H1 (cell line): ENCODE measurements at regions not wholly inside any gene's neighbourhood (a gene's known extent, or its start where the extent isn't known, plus 50 kb on each side); places are given as distances from the start of the nearest gene placed in this dataset.

Source experiments
- CTCF ChIA-PET: fragments of 300-600 bp; sonication (Branson Sonifier 250); formaldehyde crosslinking; loops from one replicate; lab custom pipeline; 2021; ENCODE audit not compliant: partially characterized antibody; lab: Charles Lee
- POLR2A ChIA-PET: fragments of 300-600 bp; sonication (Branson Sonifier 250); formaldehyde crosslinking; loops from one replicate; lab custom pipeline; 2021; ENCODE audit warnings: inconsistent platforms; ENCODE audit not compliant: partially characterized antibody; lab: Charles Lee
- DNase-seq, 2 experiments: peaks; one replicate each; pipeline versions ENCODE4 v3.0.0 to v3.0.0-alpha.2; 2010 to 2022; ENCODE audit warnings: low spot score in 2 of 2, low read depth in 1 of 2, mixed read lengths in 1 of 2
- FAIRE-seq: peaks from 2 replicates; lab custom pipeline; 2011; peaks lifted over from hg19 to GRCh38; lab: Jason Lieb, UNC
- H2AFZ ChIP-seq: 2 replicates; pipeline ENCODE4 v1.8.1; 2012; ENCODE audit warnings: low read length, inconsistent platforms
- H2AK5ac ChIP-seq: 2 replicates; pipeline ENCODE4 v1.6.1; 2013; ENCODE audit warnings: low read depth, low read length
- H2BK120ac ChIP-seq: replicated peaks from 2 replicates; pipeline ENCODE3; 2013; ENCODE audit warnings: low read depth, low read length, inconsistent platforms
- H2BK12ac ChIP-seq: 2 replicates; pipeline ENCODE4 v1.6.1; 2013; ENCODE audit warnings: low read depth, low read length
- H2BK15ac ChIP-seq: 2 replicates; pipeline ENCODE4 v1.6.1; 2013; ENCODE audit warnings: low read length
- H2BK20ac ChIP-seq: 2 replicates; pipeline ENCODE4 v1.6.1; 2013; ENCODE audit warnings: low read length
- H2BK5ac ChIP-seq: 2 replicates; pipeline ENCODE4 v1.6.1; 2013; ENCODE audit warnings: low read depth, low read length
- H3K14ac ChIP-seq: 2 replicates; pipeline ENCODE4 v1.6.1; 2013; ENCODE audit warnings: inconsistent platforms; ENCODE audit not compliant: insufficient read length
- H3K18ac ChIP-seq: 2 replicates; pipeline ENCODE4 v1.6.1; 2013; ENCODE audit warnings: low read length; ENCODE audit errors: extremely low read depth
- H3K23ac ChIP-seq: 2 replicates; pipeline ENCODE4 v1.6.1; 2013; ENCODE audit warnings: inconsistent platforms; ENCODE audit not compliant: insufficient read length
- H3K23me2 ChIP-seq: 2 replicates; pipeline ENCODE4 v1.6.1; 2013; ENCODE audit warnings: low read depth, low read length
- H3K27ac ChIP-seq: 2 replicates; pipeline ENCODE4 v1.6.1; 2011; ENCODE audit warnings: low read depth, low read length, inconsistent platforms
- H3K27me3 ChIP-seq, 4 experiments: replicated peaks in 1 of 4; 1 replicate in 1 of 4; 2 replicates in 3 of 4; pipeline versions ENCODE4 v1.6.1 to v1.8.1; 2011 to 2013; ENCODE audit warnings: low read length in 3 of 4, mild to moderate bottlenecking in 3 of 4, inconsistent platforms in 2 of 4, mixed read lengths in 2 of 4, moderate library complexity in 1 of 4; ENCODE audit not compliant: control insufficient read depth in 3 of 4, insufficient read depth in 3 of 4; ENCODE audit errors: extremely low read depth in 1 of 4
- H3K36me3 ChIP-seq, 4 experiments: 2 replicates each; pipeline versions ENCODE4 v1.6.1 to v1.8.1; 2011 to 2013; ENCODE audit warnings: mild to moderate bottlenecking in 4 of 4, low read length in 3 of 4, moderate library complexity in 2 of 4, control low read depth in 1 of 4, inconsistent platforms in 1 of 4; ENCODE audit not compliant: insufficient read depth in 4 of 4, control insufficient read depth in 2 of 4
- H3K4ac ChIP-seq: replicated peaks from 2 replicates; pipeline ENCODE3; 2013; ENCODE audit warnings: low read length, low read depth, mixed read lengths, inconsistent platforms; ENCODE audit not compliant: insufficient read length
- H3K4me1 ChIP-seq, 4 experiments: replicated peaks in 1 of 4; 1 replicate in 1 of 4; 2 replicates in 3 of 4; pipeline versions ENCODE4 v1.6.1 to v1.8.1; 2011 to 2013; ENCODE audit warnings: low read length in 3 of 4, inconsistent platforms in 2 of 4, mixed read lengths in 1 of 4; ENCODE audit not compliant: insufficient read depth in 4 of 4, control insufficient read depth in 3 of 4
- H3K4me2 ChIP-seq, 2 experiments: 2 replicates each; pipeline versions ENCODE4 v1.6.1 to v1.8.1; 2011 to 2013; ENCODE audit warnings: low read depth in 2 of 2, low read length in 2 of 2, control low read depth in 1 of 2, inconsistent platforms in 1 of 2, mild to moderate bottlenecking in 1 of 2; ENCODE audit not compliant: insufficient read depth in 1 of 2
- H3K4me3 ChIP-seq, 4 experiments: fragments of 200-600, 300-600 bp in 1 of 4; sonication (generic), shearing (Covaris generic), sonication (Bioruptor Twin) in 1 of 4; 2 replicates each; pipeline versions ENCODE4 v1.5.1 to v1.8.1; 2011 to 2016; ENCODE audit warnings: low read length in 4 of 4, low read depth in 3 of 4, control low read depth in 2 of 4, inconsistent platforms in 2 of 4, mild to moderate bottlenecking in 2 of 4, mixed read lengths in 1 of 4, moderate library complexity in 1 of 4; ENCODE audit not compliant: insufficient read depth in 2 of 4; ENCODE audit errors: extremely low read depth in 1 of 4
- H3K56ac ChIP-seq: replicated peaks from 2 replicates; pipeline ENCODE3; 2013; ENCODE audit warnings: low read depth, mild to moderate bottlenecking, mixed read lengths, low read length, inconsistent platforms; ENCODE audit not compliant: insufficient read length
- H3K79me1 ChIP-seq: 2 replicates; pipeline ENCODE4 v1.6.1; 2013; ENCODE audit warnings: low read depth, low read length, control low read depth
- H3K79me2 ChIP-seq, 2 experiments: 2 replicates each; pipeline versions ENCODE4 v1.6.1 to v1.8.1; 2012 to 2013; ENCODE audit warnings: low read length in 2 of 2, mild to moderate bottlenecking in 2 of 2, inconsistent platforms in 1 of 2; ENCODE audit not compliant: insufficient read depth in 2 of 2, control insufficient read depth in 1 of 2
- H3K9ac ChIP-seq, 4 experiments: replicated peaks in 1 of 4; 1 replicate in 1 of 4; 2 replicates in 3 of 4; pipeline versions ENCODE4 v1.6.1 to v1.8.1; 2011 to 2013; ENCODE audit warnings: low read depth in 3 of 4, low read length in 3 of 4, control low read depth in 2 of 4, mild to moderate bottlenecking in 2 of 4, moderate library complexity in 2 of 4, inconsistent platforms in 1 of 4; ENCODE audit errors: extremely low read depth in 1 of 4
- H3K9me3 ChIP-seq, 2 experiments: 2 replicates each; pipeline versions ENCODE4 v1.6.1 to v1.8.1; 2012 to 2013; ENCODE audit warnings: mild to moderate bottlenecking in 2 of 2, moderate library complexity in 2 of 2, control low read depth in 1 of 2, inconsistent platforms in 1 of 2, low read depth in 1 of 2, low read length in 1 of 2, mixed read lengths in 1 of 2; ENCODE audit not compliant: insufficient read depth in 2 of 2
- H4K20me1 ChIP-seq, 2 experiments: replicated peaks in 1 of 2; 2 replicates each; pipeline versions ENCODE3 to v1.8.1; 2011 to 2013; ENCODE audit warnings: inconsistent platforms in 2 of 2, low read length in 2 of 2, mild to moderate bottlenecking in 1 of 2; ENCODE audit not compliant: insufficient read depth in 2 of 2, control insufficient read depth in 1 of 2
- H4K5ac ChIP-seq: 2 replicates; pipeline ENCODE4 v1.6.1; 2013; ENCODE audit warnings: low read length, low read depth, mixed read lengths, inconsistent platforms; ENCODE audit not compliant: insufficient read length
- H4K8ac ChIP-seq: 2 replicates; pipeline ENCODE4 v1.8.0; 2013; ENCODE audit warnings: mild to moderate bottlenecking, moderate library complexity, low read length, inconsistent platforms; ENCODE audit not compliant: insufficient read depth; ENCODE audit errors: extremely low read depth
- H4K91ac ChIP-seq: replicated peaks from 2 replicates; pipeline ENCODE3; 2013; ENCODE audit warnings: low read length, mixed read lengths, inconsistent platforms; ENCODE audit not compliant: insufficient read length
- ASH2L ChIP-seq: fragments of 200-600, 300-600 bp; sonication (generic); IDR thresholded peaks from one replicate; pipeline ENCODE4 v1.7.1; 2017; ENCODE audit warnings: low read length
- CTCF ChIP-seq, 3 experiments: IDR thresholded peaks; 1 replicate in 2 of 3; 2 replicates in 1 of 3; pipeline versions ENCODE4 v1.5.1 to v1.6.1; 2011; ENCODE audit warnings: low read length in 3 of 3, mild to moderate bottlenecking in 3 of 3, inconsistent platforms in 2 of 3, low read depth in 1 of 3, moderate library complexity in 1 of 3; ENCODE audit not compliant: insufficient read depth in 1 of 3; ENCODE audit errors: control extremely low read depth in 1 of 3
- FOSL1 ChIP-seq: IDR thresholded peaks from 2 replicates; pipeline ENCODE4 v1.6.1; 2011; ENCODE audit warnings: mild to moderate bottlenecking, low read depth, low read length, moderate library complexity; ENCODE audit not compliant: insufficient read depth
- GABPA ChIP-seq: IDR thresholded peaks from 2 replicates; pipeline ENCODE4 v1.6.1; 2011; ENCODE audit warnings: mild to moderate bottlenecking, low read length, moderate library complexity, borderline replicate concordance; ENCODE audit not compliant: insufficient read depth
- NANOG ChIP-seq: IDR thresholded peaks from 2 replicates; pipeline ENCODE4 v1.6.1; 2011; ENCODE audit warnings: low read length, low read depth, mild to moderate bottlenecking, inconsistent platforms; ENCODE audit not compliant: insufficient read depth, poor library complexity, severe bottlenecking
- RBBP5 ChIP-seq: IDR thresholded peaks from 2 replicates; pipeline ENCODE4 v1.7.1; 2012; ENCODE audit warnings: low read depth, mild to moderate bottlenecking, inconsistent platforms, low read length, moderate library complexity, borderline replicate concordance
- RFX5 ChIP-seq: IDR thresholded peaks from 2 replicates; pipeline ENCODE4 v1.6.1; 2011; ENCODE audit warnings: low read depth, low read length, improper control_type of control experiment, borderline replicate concordance
- SP2 ChIP-seq: IDR thresholded peaks from 2 replicates; pipeline ENCODE4 v1.6.1; 2012; ENCODE audit warnings: mild to moderate bottlenecking, low read length, inconsistent platforms
- SP4 ChIP-seq: IDR thresholded peaks from 2 replicates; pipeline ENCODE4 v1.6.1; 2012; ENCODE audit warnings: low read length, inconsistent platforms
- WGBS, 2 experiments: shearing (Covaris generic) in 1 of 2; methylation state at CpG; one replicate each; pipeline versions ENCODE4 v1.1.6 to v1.1.7; 2013 to 2015; ENCODE audit warnings: low lambda C conversion rate in 2 of 2, mixed read lengths in 2 of 2, inconsistent platforms in 1 of 2, low coverage in 1 of 2, missing lambda C conversion rate in 1 of 2; ENCODE audit not compliant: insufficient replicate concordance in 2 of 2, insufficient coverage in 1 of 2, insufficient read length in 1 of 2; ENCODE audit errors: extremely low coverage in 1 of 2, missing lambda C conversion rate in 1 of 2; 5-methylcytosine and 5-hydroxymethylcytosine counted together

DNA sequence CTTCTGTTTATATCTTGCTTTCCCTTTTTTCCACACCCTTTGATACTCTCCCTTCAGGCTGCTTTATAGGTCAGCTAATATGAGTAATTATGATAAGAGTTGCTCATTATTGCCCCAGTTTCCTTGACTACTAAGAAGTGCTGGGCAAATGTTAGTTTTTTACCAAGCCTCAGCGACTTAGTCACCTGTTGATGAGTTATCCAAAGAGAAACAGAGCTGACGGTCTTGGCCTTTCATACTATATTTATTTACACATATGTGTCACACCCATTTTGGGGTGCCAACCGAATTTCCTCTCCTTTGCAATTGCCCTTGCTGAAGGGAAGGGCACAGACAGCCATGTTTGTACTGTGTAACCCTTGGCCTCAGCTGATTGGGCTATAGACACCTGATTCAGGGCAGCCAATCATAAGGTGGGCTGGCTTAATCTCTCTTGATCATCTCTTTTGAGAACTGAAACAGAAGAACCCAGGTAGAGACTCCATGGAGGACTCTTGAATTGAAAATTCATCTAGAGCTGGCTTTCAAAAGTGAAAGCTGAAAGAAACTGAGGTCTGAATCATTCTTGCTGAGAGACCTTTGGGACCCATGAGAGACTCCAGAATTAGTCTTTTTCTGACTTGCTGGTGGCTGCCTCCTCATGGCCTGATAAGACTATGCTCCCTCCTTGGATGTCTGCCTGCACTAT is 111.7 kb upstream of the RPS6KA3 start:
- Histone ChIP-seq H3K9me3 (no peaks in the 10 kb centered on the region), H3K4me2 (no peak overlapping the region), H3K9ac (no peak overlapping the region), H3K23me2 (no peaks in the 10 kb centered on the region), H3K27ac (no peak overlapping the region), H3K79me1 (no peaks in the 10 kb centered on the region), H2BK5ac (no peak overlapping the region), H3K4me3 (no peak overlapping the region), H2AK5ac (no peak overlapping the region), H3K27me3 (no peaks in the 10 kb centered on the region), H4K5ac (no peak overlapping the region), H3K18ac (no peak overlapping the region), H3K23ac (no peak overlapping the region), H2AFZ (no peak overlapping the region), H3K56ac (no peak overlapping the region), H3K79me2 (no peaks in the 10 kb centered on the region), H2BK12ac (no peak overlapping the region), H2BK120ac (no peak overlapping the region), H3K36me3 (no peaks in the 10 kb centered on the region), H4K20me1 (no peaks in the 10 kb centered on the region), H2BK20ac (no peak overlapping the region), H4K8ac (no peak overlapping the region), H3K4me1 (no peaks in the 10 kb centered on the region), H4K91ac (no peak overlapping the region), H3K14ac (no peak overlapping the region), H2BK15ac (no peak overlapping the region), H3K4ac (no peak overlapping the region)
- DNase-seq (no peak), FAIRE-seq (no peak)
- no peak for TF ChIP-seq CTCF (IDR thresholded peaks at IDR 0.05; ENCODE audit: control extremely low read depth in 1 of 3, insufficient read depth in 1 of 3, low read depth in 1 of 3, low read length in 3 of 3)
- TF ChIP-seq SP4, result no peak
- no peak for TF ChIP-seq NANOG
- no peak for TF ChIP-seq SP2
- no peak for TF ChIP-seq RFX5
- TF ChIP-seq ASH2L, result no peak
- no peak for TF ChIP-seq GABPA
- no peak for TF ChIP-seq RBBP5
- TF ChIP-seq FOSL1, result no peak
- 85% methylated on average over 2 of the region's 3 CpGs; no CpG with 5 or more reads in 1 of the 2 experiments for WGBS, 2 experiments
- CTCF ChIA-PET, result no interaction called here
- POLR2A ChIA-PET, result no interaction called here
